ENCODE measurements at regions not wholly inside any gene's neighbourhood (a gene's known extent, or its start where the extent isn't known, plus 50 kb on each side); places are given as distances from the start of the nearest gene placed in this dataset.

GRCh38 chr7:91355695-91356435 is 91.6 kb downstream of the FZD1 start:
- no peaks in the 10 kb centered on the region for H3K4me1 ChIP-seq (ENCODE audit: insufficient read depth, low read length)
- TF ChIP-seq CTCF (IDR thresholded peaks at IDR 0.05) = no peak
- H3K9me3 Mint-ChIP-seq = no peaks in the 10 kb centered on the region
- ATAC-seq (ENCODE audit: poor library complexity) (no peak), DNase-seq (no peak)
- ChIA-PET CTCF (no interaction called here), POLR2A (no interaction called here)
- no peak overlapping the region for H3K27ac ChIP-seq (ENCODE audit: low read depth in 1 of 2, low read length in 2 of 2)
- peaks cover 0 to 5% of the 10 kb centered on the region in 2 experiments for H3K9me3 ChIP-seq (ENCODE audit: control insufficient read depth in 1 of 2, insufficient read depth in 1 of 2, low read length in 2 of 2)
- intact Hi-C loops (cut with DNase I, micrococcal nuclease) = no loop called here
- no peaks in the 10 kb centered on the region for H3K36me3 Mint-ChIP-seq (ENCODE audit: low read depth)
- H3K27ac Mint-ChIP-seq = no peak overlapping the region
- no peaks in the 10 kb centered on the region for H3K27me3 Mint-ChIP-seq
- H3K4me1 Mint-ChIP-seq (ENCODE audit: low read depth) = no peaks in the 10 kb centered on the region
- no peak overlapping the region for H3K4me3 Mint-ChIP-seq
- no peak overlapping the region for H3K4me3 ChIP-seq (ENCODE audit: low read length)
- H3K36me3 ChIP-seq (ENCODE audit: insufficient read depth, low read length) = no peaks in the 10 kb centered on the region
- H3K27me3 ChIP-seq (ENCODE audit: control insufficient read depth in 1 of 2, insufficient read depth in 2 of 2, low read length in 2 of 2) = no peaks in the 10 kb centered on the region

GRCh38 chr7:91356915-91357314 is 92.7 kb downstream of the FZD1 start:
- Mint-ChIP-seq H3K9me3 (no peaks in the 10 kb centered on the region), H3K4me3 (no peak overlapping the region), H3K27ac (no peak overlapping the region), H3K4me1 (ENCODE audit: low read depth) (no peaks in the 10 kb centered on the region), H3K36me3 (ENCODE audit: low read depth) (no peaks in the 10 kb centered on the region), H3K27me3 (no peaks in the 10 kb centered on the region)
- H3K36me3 ChIP-seq (ENCODE audit: insufficient read depth, low read length) = no peaks in the 10 kb centered on the region
- H3K4me3 ChIP-seq (ENCODE audit: low read length) = no peak overlapping the region
- POLR2A ChIA-PET = no interaction called here
- CTCF ChIA-PET = no interaction called here
- DNase-seq (no peak), ATAC-seq (ENCODE audit: poor library complexity) (no peak)
- peaks cover 0 to 5% of the 10 kb centered on the region in 2 experiments for H3K9me3 ChIP-seq (ENCODE audit: control insufficient read depth in 1 of 2, insufficient read depth in 1 of 2, low read length in 2 of 2)
- no peak for TF ChIP-seq CTCF (IDR thresholded peaks at IDR 0.05)
- no peaks in the 10 kb centered on the region for H3K4me1 ChIP-seq (ENCODE audit: insufficient read depth, low read length)
- intact Hi-C loops (cut with DNase I, micrococcal nuclease) = no loop called here
- H3K27me3 ChIP-seq (ENCODE audit: control insufficient read depth in 1 of 2, insufficient read depth in 2 of 2, low read length in 2 of 2) = no peaks in the 10 kb centered on the region
- no peak overlapping the region for H3K27ac ChIP-seq (ENCODE audit: low read depth in 1 of 2, low read length in 2 of 2)

DNA sequence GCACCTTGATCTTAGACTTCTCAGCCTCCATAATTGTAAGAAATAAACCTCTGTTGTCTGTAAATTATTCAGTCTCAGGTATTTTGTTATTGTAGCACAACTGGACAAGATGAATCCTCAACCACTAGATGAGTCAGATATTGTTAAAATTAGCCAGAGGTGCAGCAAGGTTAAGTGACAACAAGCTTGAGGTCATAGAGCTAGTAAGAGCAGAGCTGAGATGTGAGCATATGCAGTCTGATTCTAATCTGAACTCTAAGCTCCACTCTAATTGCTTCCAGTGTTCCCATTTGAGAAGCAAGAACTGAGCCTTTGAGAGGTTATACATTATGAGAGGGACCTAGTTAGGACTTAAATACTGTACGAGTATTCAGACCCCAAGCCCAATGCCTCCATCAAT is 93.1 kb downstream of the FZD1 start:
- POLR2A ChIA-PET = no interaction called here
- Histone ChIP-seq H3K27ac (ENCODE audit: low read depth in 1 of 2, low read length in 2 of 2) (no peak overlapping the region), H3K4me1 (ENCODE audit: insufficient read depth, low read length) (no peaks in the 10 kb centered on the region), H3K4me3 (ENCODE audit: low read length) (no peak overlapping the region), H3K27me3 (ENCODE audit: control insufficient read depth in 1 of 2, insufficient read depth in 2 of 2, low read length in 2 of 2) (no peaks in the 10 kb centered on the region), H3K9me3 (ENCODE audit: control insufficient read depth in 1 of 2, insufficient read depth in 1 of 2, low read length in 2 of 2) (peaks cover 0 to 5% of the 10 kb centered on the region in 2 experiments), H3K36me3 (ENCODE audit: insufficient read depth, low read length) (no peaks in the 10 kb centered on the region)
- no peak for DNase-seq
- CTCF ChIA-PET = interaction anchor here (0.7 kb wide), 1 partner anchor 31 kb away, joined by 3 read pairs; no protein-coding TSS in a partner anchor
- Mint-ChIP-seq H3K27me3 (no peaks in the 10 kb centered on the region), H3K4me3 (no peak overlapping the region), H3K9me3 (no peaks in the 10 kb centered on the region), H3K27ac (no peak overlapping the region), H3K36me3 (ENCODE audit: low read depth) (no peaks in the 10 kb centered on the region), H3K4me1 (ENCODE audit: low read depth) (no peaks in the 10 kb centered on the region)
- TF ChIP-seq CTCF (IDR thresholded peaks at IDR 0.05) = no peak
- ATAC-seq (ENCODE audit: poor library complexity) = no peak
- intact Hi-C loops (cut with DNase I, micrococcal nuclease) = no loop called here

All from CD4-positive, alpha-beta T cell (primary cell).